OCI-LY3 (cell line): ENCODE measurements at regions not wholly inside any gene's neighbourhood (a gene's known extent, or its start where the extent isn't known, plus 50 kb on each side); places are given as distances from the start of the nearest gene placed in this dataset.

Experiments used
- H2AFZ ChIP-seq: fragments of 200-600, 300-600 bp; shearing (Covaris generic); 2 replicates; pipeline ENCODE4 v1.6.0; 2014; ENCODE audit warnings: antibody characterized with exemption, low read depth, low read length
- H3K27ac ChIP-seq: fragments of 200-600, 300-600 bp; sonication (generic); 2 replicates; pipeline ENCODE4 v1.5.1; 2014; ENCODE audit warnings: mild to moderate bottlenecking, low read length, moderate library complexity, mixed read lengths
- H3K27me3 ChIP-seq: fragments of 200-600, 300-600 bp; sonication (generic); 2 replicates; pipeline ENCODE4 v1.6.1; 2014; ENCODE audit warnings: low read depth, low read length, mixed read lengths
- H3K36me3 ChIP-seq: fragments of 200-600, 300-600 bp; sonication (generic); replicated peaks from 2 replicates; pipeline ENCODE3; 2014; ENCODE audit warnings: low read depth, low read length, mixed read lengths
- H3K4me1 ChIP-seq: fragments of 300-600, 200-600 bp; sonication (generic); 2 replicates; pipeline ENCODE4 v1.6.1; 2014; ENCODE audit warnings: low read length, mixed read lengths
- H3K4me2 ChIP-seq: fragments of 200-600, 300-600 bp; sonication (generic); 2 replicates; pipeline ENCODE4 v1.6.1; 2014; ENCODE audit warnings: low read length, mixed read lengths
- H3K4me3 ChIP-seq: fragments of 300-600, 200-600 bp; sonication (generic); 2 replicates; pipeline ENCODE4 v1.5.1; 2014; ENCODE audit warnings: antibody characterized with exemption, mild to moderate bottlenecking, low read length, moderate library complexity
- H3K79me2 ChIP-seq: fragments of 300-600, 200-600 bp; shearing (Covaris generic); 2 replicates; pipeline ENCODE4 v1.6.1; 2014; ENCODE audit warnings: mild to moderate bottlenecking, low read length, mixed read lengths
- H3K9ac ChIP-seq: fragments of 300-600, 200-600 bp; shearing (Covaris generic); 2 replicates; pipeline ENCODE4 v1.6.0; 2014; ENCODE audit warnings: mild to moderate bottlenecking, low read length, moderate library complexity
- H3K9me3 ChIP-seq: fragments of 200-600, 300-600 bp; shearing (Covaris generic); 2 replicates; pipeline ENCODE4 v1.6.1; 2014; ENCODE audit warnings: low read length, mixed read lengths; ENCODE audit not compliant: insufficient read depth
- H4K20me1 ChIP-seq: fragments of 200-600, 300-600 bp; sonication (generic); 2 replicates; pipeline ENCODE4 v1.6.1; 2016; ENCODE audit warnings: low read length, mixed read lengths; ENCODE audit not compliant: insufficient read depth
- EZH2phosphoT487 ChIP-seq: fragments of 200-600 bp; shearing (Covaris generic); IDR thresholded peaks from 2 replicates; pipeline ENCODE4 v1.6.1; 2018; ENCODE audit warnings: antibody characterized with exemption, mixed run types, low read depth
- TF ChIP-seq, protein P1 (sequence below): fragments of 200-600, 300-600 bp; sonication (generic); IDR thresholded peaks from 2 replicates; pipeline ENCODE4 v1.5.1; 2014; ENCODE audit warnings: antibody characterized with exemption, low read length, low read depth

DNA sequence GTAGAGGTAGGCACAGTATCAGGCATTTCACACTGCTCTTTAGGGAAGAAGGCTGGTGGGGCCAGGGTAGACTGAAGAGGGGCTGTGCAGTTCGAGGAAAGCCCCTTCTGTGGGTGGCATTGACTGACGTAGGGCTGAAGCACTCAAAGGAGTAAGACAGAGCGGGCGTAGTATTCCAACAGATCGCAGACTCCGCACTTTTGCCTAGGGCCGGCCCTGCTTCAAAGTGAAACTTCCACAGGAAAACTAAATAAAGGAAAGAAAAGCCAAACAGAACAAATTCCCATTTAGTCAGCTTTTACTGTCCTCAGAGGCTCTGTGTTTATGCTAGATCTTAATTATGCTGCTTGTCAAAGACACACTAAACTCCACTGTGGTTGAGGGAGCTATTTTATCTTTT is 493.0 kb upstream of the WWC1 start:
- no peak overlapping the region for H3K9ac ChIP-seq

DNA sequence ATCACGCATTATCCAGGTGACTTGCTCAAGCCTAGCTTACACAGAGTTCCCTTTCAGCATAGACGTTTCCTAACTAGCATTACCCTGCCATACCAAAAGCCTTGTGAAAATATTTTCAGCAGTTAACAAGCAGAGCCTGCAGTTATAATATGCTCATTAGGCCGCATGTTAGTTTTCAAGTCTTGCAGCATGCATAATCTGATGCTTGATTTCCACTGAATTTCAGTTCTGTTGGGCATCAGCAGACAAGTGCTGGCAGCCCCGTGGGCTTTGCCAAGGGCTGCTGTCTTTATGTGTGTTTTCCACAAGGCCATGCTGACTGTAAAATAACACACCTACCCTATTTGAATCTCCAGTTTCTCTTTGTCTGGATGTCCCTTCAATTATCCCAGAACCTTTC is 491.0 kb upstream of the WWC1 start:
- H2AFZ ChIP-seq, result no peak overlapping the region

More for the DNA sequence above, 493.0 kb upstream of the WWC1 start:
- Histone ChIP-seq H3K27me3 (peaks cover 15% of the 10 kb centered on the region; the same call in 1 of the 2 replicates), H3K27ac (no peak overlapping the region), H3K79me2 (no peaks in the 10 kb centered on the region), H3K4me2 (no peak overlapping the region), H4K20me1 (no peaks in the 10 kb centered on the region), H3K9me3 (no peaks in the 10 kb centered on the region), H2AFZ (no peak overlapping the region), H3K4me3 (no peak overlapping the region), H3K36me3 (no peaks in the 10 kb centered on the region), H3K4me1 (no peaks in the 10 kb centered on the region)
- TF ChIP-seq, protein P1, sequence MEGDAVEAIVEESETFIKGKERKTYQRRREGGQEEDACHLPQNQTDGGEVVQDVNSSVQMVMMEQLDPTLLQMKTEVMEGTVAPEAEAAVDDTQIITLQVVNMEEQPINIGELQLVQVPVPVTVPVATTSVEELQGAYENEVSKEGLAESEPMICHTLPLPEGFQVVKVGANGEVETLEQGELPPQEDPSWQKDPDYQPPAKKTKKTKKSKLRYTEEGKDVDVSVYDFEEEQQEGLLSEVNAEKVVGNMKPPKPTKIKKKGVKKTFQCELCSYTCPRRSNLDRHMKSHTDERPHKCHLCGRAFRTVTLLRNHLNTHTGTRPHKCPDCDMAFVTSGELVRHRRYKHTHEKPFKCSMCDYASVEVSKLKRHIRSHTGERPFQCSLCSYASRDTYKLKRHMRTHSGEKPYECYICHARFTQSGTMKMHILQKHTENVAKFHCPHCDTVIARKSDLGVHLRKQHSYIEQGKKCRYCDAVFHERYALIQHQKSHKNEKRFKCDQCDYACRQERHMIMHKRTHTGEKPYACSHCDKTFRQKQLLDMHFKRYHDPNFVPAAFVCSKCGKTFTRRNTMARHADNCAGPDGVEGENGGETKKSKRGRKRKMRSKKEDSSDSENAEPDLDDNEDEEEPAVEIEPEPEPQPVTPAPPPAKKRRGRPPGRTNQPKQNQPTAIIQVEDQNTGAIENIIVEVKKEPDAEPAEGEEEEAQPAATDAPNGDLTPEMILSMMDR, result no peak
- no peak for TF ChIP-seq EZH2phosphoT487

DNA sequence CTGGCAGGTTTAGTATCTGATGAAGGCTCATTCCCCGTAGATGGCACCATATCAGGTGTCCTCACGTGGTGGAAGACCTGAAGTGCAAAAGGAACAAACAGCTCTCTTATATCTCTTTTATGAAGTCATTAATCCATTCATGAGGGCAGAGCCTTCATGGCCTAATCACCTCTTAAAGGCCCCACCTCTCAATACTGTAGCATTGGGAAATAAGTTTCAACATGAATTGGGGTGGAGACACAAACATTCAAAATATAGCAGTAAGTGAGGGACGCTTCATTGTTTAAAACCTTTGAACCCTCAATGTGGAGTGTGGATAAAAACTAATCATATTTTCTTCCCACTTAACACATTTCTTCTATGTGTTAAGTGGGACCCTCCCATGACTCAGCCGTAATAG is 489.4 kb upstream of the WWC1 start:
- Histone ChIP-seq H3K4me1 (no peaks in the 10 kb centered on the region), H3K27me3 (peaks cover 6% of the 10 kb centered on the region; the same call in 1 of the 2 replicates), H3K4me3 (no peak overlapping the region), H3K36me3 (no peaks in the 10 kb centered on the region), H4K20me1 (no peaks in the 10 kb centered on the region), H3K9me3 (no peaks in the 10 kb centered on the region), H3K4me2 (no peak overlapping the region), H3K9ac (no peak overlapping the region), H3K79me2 (no peaks in the 10 kb centered on the region), H3K27ac (no peak overlapping the region), H2AFZ (no peak overlapping the region)
- TF ChIP-seq, protein P1, result no peak
- TF ChIP-seq EZH2phosphoT487, result no peak

More for the DNA sequence above, 491.0 kb upstream of the WWC1 start:
- H3K36me3 ChIP-seq, result no peaks in the 10 kb centered on the region
- H4K20me1 ChIP-seq, result no peaks in the 10 kb centered on the region
- H3K4me2 ChIP-seq, result no peak overlapping the region
- peaks cover 14% of the 10 kb centered on the region; the same call in 1 of the 2 replicates for H3K27me3 ChIP-seq
- no peak overlapping the region for H3K27ac ChIP-seq
- H3K9ac ChIP-seq, result no peak overlapping the region
- no peaks in the 10 kb centered on the region for H3K79me2 ChIP-seq
- H3K9me3 ChIP-seq, result no peaks in the 10 kb centered on the region
- TF ChIP-seq EZH2phosphoT487, result no peak
- TF ChIP-seq, protein P1, result no peak
- H3K4me3 ChIP-seq, result no peak overlapping the region
- H3K4me1 ChIP-seq, result no peaks in the 10 kb centered on the region

DNA sequence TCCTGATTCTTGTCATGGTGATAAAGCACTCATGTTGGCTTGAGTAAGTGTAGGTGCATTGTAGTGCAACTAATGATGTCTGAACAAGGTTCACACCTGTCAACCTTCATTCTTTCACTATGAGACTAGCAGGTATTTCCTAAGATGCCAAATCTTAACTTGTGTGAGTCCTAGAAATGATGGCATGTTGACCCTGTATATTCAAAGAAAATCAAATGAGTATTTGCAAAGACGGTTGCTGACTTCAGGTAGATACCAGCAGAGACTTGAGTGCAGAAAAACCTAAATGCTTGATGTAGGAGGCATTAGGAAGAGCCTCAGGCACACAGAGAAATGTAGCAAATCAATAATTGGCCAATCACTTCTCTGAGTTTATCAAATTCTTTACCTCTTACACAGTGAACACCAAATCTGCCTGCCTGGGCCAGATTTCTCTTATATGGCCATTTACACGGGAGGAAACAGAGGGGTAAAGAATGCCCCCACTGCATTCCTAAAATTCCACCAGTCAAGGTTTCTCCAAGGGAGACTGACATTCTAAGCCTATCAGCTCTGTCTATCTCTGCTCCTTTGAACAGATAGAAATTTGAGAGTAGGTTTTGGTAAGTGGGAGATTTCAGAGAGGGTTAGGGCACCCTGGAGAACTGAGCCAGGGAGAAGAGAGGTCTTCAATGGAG is 488.6 kb upstream of the WWC1 start:
- H3K27ac ChIP-seq, result no peak overlapping the region
- TF ChIP-seq, protein P1, result no peak
- TF ChIP-seq EZH2phosphoT487, result no peak
- no peaks in the 10 kb centered on the region for H3K36me3 ChIP-seq
- no peak overlapping the region for H3K4me3 ChIP-seq
- H3K9me3 ChIP-seq, result no peaks in the 10 kb centered on the region
- no peaks in the 10 kb centered on the region for H4K20me1 ChIP-seq
- no peak overlapping the region for H3K9ac ChIP-seq
- H3K4me2 ChIP-seq, result no peak overlapping the region
- no peaks in the 10 kb centered on the region for H3K79me2 ChIP-seq
- no peaks in the 10 kb centered on the region for H3K4me1 ChIP-seq
- H2AFZ ChIP-seq, result no peak overlapping the region
- peaks cover 6% of the 10 kb centered on the region; the same call in 1 of the 2 replicates for H3K27me3 ChIP-seq
